SK-N-MC (cell line): ENCODE measurements at regions not wholly inside any gene's neighbourhood (a gene's known extent, or its start where the extent isn't known, plus 50 kb on each side); places are given as distances from the start of the nearest gene placed in this dataset.

ENCODE experiments used
- DNase-seq: peaks from one replicate; pipeline ENCODE4 v3.0.0-alpha.2; 2011; ENCODE audit warnings: low read depth, low spot score
- H3K27ac ChIP-seq: fragments of 200-600 bp; sonication (generic); 2 replicates; pipeline ENCODE4 v1.5.1; 2016; ENCODE audit warnings: mixed run types
- H3K36me3 ChIP-seq: fragments of 200-600 bp; sonication (generic); 2 replicates; pipeline ENCODE4 v1.6.1; 2017; ENCODE audit warnings: antibody characterized with exemption, low read length, mixed read lengths; ENCODE audit not compliant: insufficient read depth
- H3K4me3 ChIP-seq: fragments of 200-600 bp; sonication (generic); 2 replicates; pipeline ENCODE4 v1.5.1; 2016
- H3K9ac ChIP-seq: fragments of 200-600 bp; sonication (generic); 2 replicates; pipeline ENCODE4 v1.8.0; 2017; ENCODE audit warnings: mixed run types, mixed read lengths; ENCODE audit not compliant: insufficient read length
- H3K9me3 ChIP-seq: fragments of 200-600 bp; sonication (generic); 2 replicates; pipeline ENCODE4 v1.6.1; 2017; ENCODE audit warnings: low read depth, mild to moderate bottlenecking, antibody characterized with exemption, low read length, moderate library complexity, mixed read lengths
- EZH2 ChIP-seq: fragments of 200-600 bp; sonication (generic); IDR thresholded peaks from one replicate; pipeline ENCODE4 v1.6.1; 2017; ENCODE audit warnings: antibody characterized with exemption
- FOXP2 ChIP-seq: optimal IDR thresholded peaks from 2 replicates; pipeline ENCODE3; 2011; ENCODE audit warnings: mild to moderate bottlenecking, moderate library complexity; ENCODE audit not compliant: insufficient read depth; ENCODE audit errors: extremely low read length, control extremely low read depth
- POLR2AphosphoS5 ChIP-seq: IDR thresholded peaks from 2 replicates; pipeline ENCODE4 v1.6.1; 2012; ENCODE audit warnings: mild to moderate bottlenecking, low read depth, low read length, borderline replicate concordance

DNA sequence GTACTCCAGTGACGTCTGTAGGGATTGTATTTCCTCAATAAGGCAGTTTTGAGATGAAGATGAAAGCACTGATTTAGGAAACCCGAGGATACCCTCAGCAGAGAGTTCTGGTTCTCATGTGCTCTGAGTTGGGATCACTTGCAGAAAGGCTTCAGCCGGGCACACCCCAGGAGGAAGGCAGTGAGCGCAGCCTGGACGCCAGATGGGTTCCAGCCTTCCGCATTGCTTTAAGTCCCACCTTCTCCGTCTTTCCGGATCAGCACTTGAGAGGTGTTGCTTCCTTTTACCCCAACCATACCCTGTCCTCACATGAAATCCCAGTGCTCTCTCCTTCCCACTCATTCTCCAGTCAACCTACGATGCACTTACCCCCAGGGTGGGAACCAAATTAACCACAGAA, 239.5 kb upstream of the CADM1 start:
- Histone ChIP-seq H3K9me3 (no peaks in the 10 kb centered on the region), H3K27ac (no peak overlapping the region), H3K4me3 (no peak overlapping the region), H3K36me3 (no peaks in the 10 kb centered on the region), H3K9ac (no peak overlapping the region)
- DNase-seq = no peak
- TF ChIP-seq FOXP2 (no peak), EZH2 (no peak)

DNA sequence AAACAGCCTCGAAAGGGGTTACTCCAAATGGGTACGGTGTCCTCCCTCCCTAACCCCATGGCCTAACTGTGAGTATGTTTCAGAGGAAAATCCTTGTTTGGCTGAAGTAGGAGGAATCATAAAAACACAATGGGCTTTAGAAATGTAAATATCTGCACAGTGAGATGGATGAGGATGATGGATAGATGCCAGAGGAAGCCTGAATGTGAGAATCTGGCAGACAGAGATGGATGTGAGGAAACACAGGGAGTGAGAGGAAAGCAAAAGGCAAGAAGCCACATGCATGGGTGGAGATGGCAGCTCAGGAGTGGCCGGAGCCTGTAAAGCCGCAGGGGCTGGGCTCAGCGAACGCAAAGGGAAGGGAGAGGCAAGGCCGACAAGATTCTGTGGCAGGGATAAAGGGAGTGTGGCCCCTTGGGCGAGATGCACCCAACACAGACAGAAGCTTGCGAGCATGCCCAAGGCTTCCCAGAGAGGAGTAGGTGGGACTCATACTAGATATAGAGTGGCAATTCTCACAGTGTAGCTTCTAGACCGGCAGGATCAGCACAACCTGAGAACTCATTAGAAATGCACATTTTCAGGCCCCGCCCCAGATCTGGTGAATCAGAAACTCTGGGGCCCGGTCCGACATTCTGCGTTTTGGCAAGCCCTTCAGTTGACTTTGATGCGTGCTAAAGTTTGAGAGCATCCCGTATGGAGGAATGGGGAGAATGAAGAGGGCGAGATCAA, 237.3 kb upstream of the CADM1 start:
- no peak for DNase-seq
- Histone ChIP-seq H3K9me3 (no peaks in the 10 kb centered on the region), H3K27ac (no peak overlapping the region), H3K36me3 (no peaks in the 10 kb centered on the region), H3K4me3 (no peak overlapping the region), H3K9ac (no peak overlapping the region)
- TF ChIP-seq FOXP2 (no peak), EZH2 (no peak), POLR2AphosphoS5 (no peak)

- H3K9me3 ChIP-seq = no peaks in the 10 kb centered on the region
- TF ChIP-seq EZH2 (no peak), POLR2AphosphoS5 (no peak), FOXP2 (no peak)
- H3K4me3 ChIP-seq = no peak overlapping the region
- H3K9ac ChIP-seq = no peak overlapping the region
- no peaks in the 10 kb centered on the region for H3K36me3 ChIP-seq
- H3K27ac ChIP-seq = no peak overlapping the region
- no peak for DNase-seq
Measured at GRCh38 chr11:115740324-115740723, 236.1 kb upstream of the CADM1 start.

- Histone ChIP-seq H3K27ac (no peak overlapping the region), H3K9ac (no peak overlapping the region), H3K4me3 (no peak overlapping the region), H3K36me3 (no peaks in the 10 kb centered on the region), H3K9me3 (no peaks in the 10 kb centered on the region)
- no peak for DNase-seq
- no peak for TF ChIP-seq POLR2AphosphoS5
- TF ChIP-seq EZH2 = no peak
- no peak for TF ChIP-seq FOXP2
Measured at GRCh38 chr11:115739878-115740277, 235.7 kb upstream of the CADM1 start.

DNA sequence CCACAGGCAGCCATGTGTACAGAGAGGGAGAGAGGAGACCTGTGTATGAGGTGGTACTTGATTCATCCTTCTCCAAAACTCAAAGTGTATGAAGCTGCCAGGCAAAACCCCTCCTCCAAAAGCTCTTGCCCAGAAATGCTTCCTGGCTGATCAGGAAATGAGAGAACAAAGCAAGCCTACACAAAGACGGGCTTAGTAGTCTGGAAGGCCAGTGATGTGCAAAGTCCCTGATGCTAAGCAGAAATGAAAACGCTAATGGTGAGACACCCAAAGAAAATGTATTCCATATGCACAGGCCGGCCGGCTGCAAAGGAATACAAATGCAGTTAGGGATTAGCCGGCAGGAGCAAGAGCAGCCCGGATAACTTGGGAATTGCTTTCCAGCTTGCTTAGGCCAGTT, 234.9 kb upstream of the CADM1 start:
- H3K27ac ChIP-seq = no peak overlapping the region
- TF ChIP-seq POLR2AphosphoS5 (no peak), FOXP2 (no peak), EZH2 (no peak)
- no peaks in the 10 kb centered on the region for H3K36me3 ChIP-seq
- H3K4me3 ChIP-seq = no peak overlapping the region
- H3K9me3 ChIP-seq = no peaks in the 10 kb centered on the region
- no peak overlapping the region for H3K9ac ChIP-seq
- no peak for DNase-seq

DNA sequence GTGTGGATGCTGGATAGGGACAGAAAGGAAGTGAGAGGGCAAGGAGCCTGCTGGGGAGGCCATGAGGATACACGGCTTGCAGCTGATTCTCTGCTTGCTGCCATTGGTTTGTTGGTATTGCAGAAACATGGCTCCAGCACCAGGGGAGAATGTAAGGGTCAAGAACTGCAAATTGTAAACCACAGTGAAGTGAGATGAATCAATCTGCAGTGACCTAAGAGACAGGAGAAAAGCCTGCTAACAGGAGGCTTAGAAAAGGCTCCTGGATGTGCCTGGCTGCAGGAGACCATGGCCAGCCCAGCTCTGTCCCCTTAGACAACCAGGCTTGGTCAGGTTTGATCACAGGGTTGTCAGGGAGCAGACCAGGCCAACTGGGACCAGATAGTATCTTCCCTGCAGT, 233.7 kb upstream of the CADM1 start:
- TF ChIP-seq POLR2AphosphoS5 = no peak
- no peak for TF ChIP-seq FOXP2
- no peak for TF ChIP-seq EZH2
- H3K36me3 ChIP-seq = no peaks in the 10 kb centered on the region

GRCh38 chr11:115736146-115736545, 231.9 kb upstream of the CADM1 start:
- Histone ChIP-seq H3K27ac (no peak overlapping the region), H3K9me3 (no peaks in the 10 kb centered on the region), H3K4me3 (no peak overlapping the region), H3K36me3 (no peaks in the 10 kb centered on the region), H3K9ac (no peak overlapping the region)
- no peak for TF ChIP-seq EZH2
- TF ChIP-seq FOXP2 = no peak
- no peak for DNase-seq

More for the DNA sequence above, 233.7 kb upstream of the CADM1 start:
- H3K9ac ChIP-seq = no peak overlapping the region
- H3K27ac ChIP-seq = no peak overlapping the region
- no peak overlapping the region for H3K4me3 ChIP-seq
- DNase-seq = no peak
- H3K9me3 ChIP-seq = no peaks in the 10 kb centered on the region

- Histone ChIP-seq H3K9me3 (no peaks in the 10 kb centered on the region), H3K9ac (no peak overlapping the region), H3K36me3 (no peaks in the 10 kb centered on the region), H3K4me3 (no peak overlapping the region), H3K27ac (no peak overlapping the region)
- DNase-seq = no peak
- no peak for TF ChIP-seq FOXP2
- TF ChIP-seq POLR2AphosphoS5 = no peak
- TF ChIP-seq EZH2 = no peak
Measured at GRCh38 chr11:115724666-115725065, 220.5 kb upstream of the CADM1 start.

GRCh38 chr11:115722711-115723110, 218.5 kb upstream of the CADM1 start:
- Histone ChIP-seq H3K9me3 (no peaks in the 10 kb centered on the region), H3K4me3 (no peak overlapping the region), H3K9ac (no peak overlapping the region), H3K27ac (no peak overlapping the region), H3K36me3 (no peaks in the 10 kb centered on the region)
- no peak for TF ChIP-seq EZH2
- no peak for TF ChIP-seq FOXP2
- no peak for TF ChIP-seq POLR2AphosphoS5
- DNase-seq = no peak
